ENCODE measurements at regions not wholly inside any gene's neighbourhood (a gene's known extent, or its start where the extent isn't known, plus 50 kb on each side); places are given as distances from the start of the nearest gene placed in this dataset.
"Not testable (repeated sequence)": the region's sequence is repeated elsewhere in the genome, so short reads cannot be mapped to it uniquely, and the experiment has no call there.

DNA sequence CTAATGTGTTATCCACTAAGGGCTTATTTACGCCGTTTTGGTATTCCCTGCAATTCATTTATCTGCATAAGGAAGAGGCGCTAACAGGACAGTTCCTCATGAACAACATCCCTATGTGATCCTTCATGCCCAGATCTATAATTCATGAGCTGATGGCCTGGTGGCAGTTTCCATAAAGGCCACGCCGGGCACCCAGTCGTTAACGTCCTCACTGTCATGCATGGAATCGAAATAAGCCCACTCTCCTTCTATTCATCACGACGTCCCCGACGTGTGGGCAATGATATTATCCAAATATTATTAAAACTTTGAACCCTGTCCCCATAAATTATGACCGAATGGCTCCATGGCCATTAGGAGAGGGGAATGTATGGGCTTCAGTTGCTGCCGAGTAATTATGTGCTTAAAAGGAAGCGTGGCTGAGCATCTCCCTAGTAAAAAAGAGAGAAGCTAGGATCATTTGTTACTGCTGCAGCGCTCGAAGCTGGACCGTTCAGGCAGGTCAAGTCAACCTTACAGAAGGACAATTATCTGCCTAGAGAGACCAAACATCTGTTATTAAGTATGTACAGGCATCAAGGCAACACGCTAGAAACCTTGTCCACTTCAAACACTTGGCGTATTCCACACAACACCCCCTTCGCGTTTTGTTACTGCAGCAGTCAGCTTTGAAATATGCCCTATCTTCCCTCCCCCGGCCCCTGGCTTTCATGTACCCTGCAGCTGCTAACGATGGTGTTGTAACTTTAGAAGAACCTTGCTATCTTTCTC is 94.0 kb upstream of the SALL1 start:
- DNase-seq (ENCODE audit: low spot score): no peak
- in situ Hi-C loops (cut with HindIII; ENCODE audit: low sequenced_read_pairs): no loop called here

DNA sequence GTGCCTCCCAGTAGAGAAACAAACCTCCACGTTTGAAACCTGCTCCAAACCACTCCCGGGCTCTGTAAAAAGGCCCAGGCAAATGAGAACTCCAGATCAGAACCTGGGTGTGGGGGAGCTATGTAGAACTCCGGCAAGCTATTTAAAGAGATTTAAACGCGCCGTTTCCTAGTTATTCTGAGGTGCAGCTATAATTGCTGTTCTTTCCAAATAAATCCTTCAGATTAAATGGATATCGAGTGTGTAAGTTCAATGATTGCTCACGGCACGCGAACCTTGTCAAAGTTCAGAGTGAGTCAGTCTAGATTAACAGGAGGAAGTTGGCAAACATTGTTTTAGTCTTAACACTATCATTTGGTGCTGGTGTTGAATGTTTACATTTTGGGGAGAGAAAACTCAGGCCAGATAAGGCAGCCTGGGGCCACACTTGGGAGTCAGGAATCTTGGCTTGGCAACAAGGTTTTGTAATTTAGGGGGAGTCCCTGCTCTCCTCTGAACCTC is 92.9 kb upstream of the SALL1 start:
- in situ Hi-C loops (cut with HindIII; ENCODE audit: low sequenced_read_pairs): no loop called here
- DNase-seq (ENCODE audit: low spot score): no peak

DNA sequence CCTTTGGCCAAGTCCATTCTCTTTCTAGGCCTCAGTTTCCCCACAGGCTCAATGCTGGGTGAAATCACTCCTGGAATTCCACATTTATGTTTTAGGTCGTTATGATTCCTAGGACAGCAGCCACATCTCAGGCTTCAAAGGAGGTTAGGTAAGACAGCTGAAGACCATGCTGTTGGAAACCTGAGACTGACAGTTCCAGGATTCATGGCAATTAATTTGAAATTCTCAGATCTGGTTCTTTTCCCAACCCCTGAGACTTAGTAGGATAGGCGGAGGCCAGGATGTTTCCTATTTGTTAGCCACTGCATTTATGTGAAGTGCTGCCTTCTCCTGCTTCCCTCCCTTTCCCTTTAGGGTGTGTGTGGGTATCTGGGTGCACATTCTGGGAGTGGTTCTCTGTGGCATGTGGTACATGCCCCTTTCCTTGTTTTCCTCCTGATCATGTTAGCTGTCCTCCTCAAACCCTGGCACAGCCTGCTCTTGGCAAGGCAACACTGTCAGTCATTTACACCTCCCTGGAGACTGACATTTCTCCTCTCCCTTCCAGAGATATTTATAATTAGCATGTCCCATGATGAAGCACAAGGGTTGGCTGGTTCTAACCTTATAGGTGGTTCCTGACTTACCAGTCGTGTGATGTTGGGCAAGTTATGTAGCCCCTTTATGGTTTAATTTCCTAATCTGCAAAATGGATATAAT is 91.4 kb upstream of the SALL1 start:
- DNase-seq (ENCODE audit: low spot score): no peak
- in situ Hi-C loops (cut with HindIII; ENCODE audit: low sequenced_read_pairs): no loop called here

DNA sequence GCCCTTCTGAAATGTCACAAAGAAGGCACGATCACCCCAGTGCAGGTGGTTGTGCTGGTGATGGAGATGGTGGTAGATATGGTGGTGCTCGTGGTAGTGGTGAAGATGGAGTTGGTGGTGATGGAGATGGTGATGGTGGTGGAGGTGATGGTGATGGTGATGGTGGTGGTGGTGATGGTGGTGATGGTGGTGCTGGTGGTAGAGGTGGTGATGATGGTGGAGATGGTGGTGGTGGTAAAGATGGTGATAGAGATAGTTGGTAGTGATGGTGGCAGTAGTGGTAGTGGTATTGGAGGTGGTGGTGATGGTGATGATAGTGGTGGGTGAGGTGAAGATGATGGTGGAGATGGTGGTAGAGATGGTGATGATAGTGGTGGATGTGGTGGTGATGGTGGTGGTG is 88.1 kb upstream of the SALL1 start:
- DNase-seq (ENCODE audit: low spot score): no peak
- in situ Hi-C loops (cut with HindIII; ENCODE audit: low sequenced_read_pairs): no loop called here

DNA sequence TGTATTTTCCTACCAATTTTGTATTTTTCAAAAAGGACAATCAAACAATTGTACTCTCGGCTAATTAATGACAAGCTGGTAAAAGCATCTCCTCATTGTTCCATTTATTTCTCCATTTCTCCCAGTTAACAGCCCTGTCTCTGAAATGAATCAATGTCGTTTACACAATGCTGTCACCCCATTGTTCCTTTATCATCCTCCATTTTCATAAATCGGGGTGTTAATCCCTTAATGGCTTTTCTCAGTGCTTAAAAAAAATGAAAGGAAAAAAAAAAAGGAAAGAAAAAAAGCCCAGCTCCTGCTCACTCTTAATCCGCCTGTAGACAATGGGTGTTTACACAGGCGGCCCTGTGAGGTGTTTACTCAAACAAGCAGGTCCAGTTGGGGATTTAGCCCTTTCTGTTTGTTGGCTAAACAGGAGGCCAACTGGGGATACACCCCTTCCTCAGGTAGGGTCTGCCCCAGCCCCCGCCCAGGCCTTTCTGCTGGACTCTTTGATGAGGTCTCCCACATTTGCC is 86.8 kb upstream of the SALL1 start:
- in situ Hi-C loops (cut with HindIII; ENCODE audit: low sequenced_read_pairs): no loop called here
- no peak for DNase-seq (ENCODE audit: low spot score)

DNA sequence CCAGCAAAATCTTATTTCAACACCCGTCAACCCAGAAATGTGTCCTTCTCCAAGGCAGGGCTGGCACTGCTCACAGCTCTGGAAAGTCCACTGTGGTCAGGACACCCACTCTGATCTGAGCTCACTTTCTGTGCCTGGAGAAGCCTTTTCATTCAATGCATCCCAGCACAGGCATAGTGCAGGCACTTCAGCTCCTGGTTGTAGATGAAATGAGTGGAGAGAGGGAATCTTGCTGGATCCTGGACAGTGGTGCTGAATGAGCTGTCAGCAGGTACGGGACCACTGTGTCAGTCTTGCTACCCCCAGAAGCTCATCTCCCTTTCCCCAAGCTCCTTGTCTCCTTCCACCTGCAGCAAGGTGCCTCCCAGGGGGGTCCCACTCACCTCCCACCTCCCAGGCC is 86.1 kb upstream of the SALL1 start:
- in situ Hi-C loops (cut with HindIII; ENCODE audit: low sequenced_read_pairs): no loop called here
- no peak for DNase-seq (ENCODE audit: low spot score)

DNA sequence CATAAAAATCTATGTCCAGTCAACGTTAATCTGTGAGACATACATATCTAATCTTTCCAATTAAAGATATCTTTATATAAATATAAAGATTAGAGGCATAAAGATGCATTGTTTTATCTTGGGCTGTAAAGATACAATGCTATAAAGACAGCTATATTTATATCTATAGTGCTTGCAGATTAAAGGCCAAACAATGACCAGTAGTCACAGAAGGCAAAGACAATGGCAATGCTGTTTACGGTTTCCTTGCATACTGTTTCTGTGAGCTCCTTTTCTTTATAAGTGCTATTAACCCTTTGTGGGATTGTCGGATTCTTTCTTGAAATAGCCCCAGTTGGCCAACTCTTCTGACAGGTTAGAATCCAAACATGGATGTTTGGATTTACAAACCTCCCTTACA is 85.5 kb upstream of the SALL1 start:
- in situ Hi-C loops (cut with HindIII; ENCODE audit: low sequenced_read_pairs): no loop called here
- no peak for DNase-seq (ENCODE audit: low spot score)

DNA sequence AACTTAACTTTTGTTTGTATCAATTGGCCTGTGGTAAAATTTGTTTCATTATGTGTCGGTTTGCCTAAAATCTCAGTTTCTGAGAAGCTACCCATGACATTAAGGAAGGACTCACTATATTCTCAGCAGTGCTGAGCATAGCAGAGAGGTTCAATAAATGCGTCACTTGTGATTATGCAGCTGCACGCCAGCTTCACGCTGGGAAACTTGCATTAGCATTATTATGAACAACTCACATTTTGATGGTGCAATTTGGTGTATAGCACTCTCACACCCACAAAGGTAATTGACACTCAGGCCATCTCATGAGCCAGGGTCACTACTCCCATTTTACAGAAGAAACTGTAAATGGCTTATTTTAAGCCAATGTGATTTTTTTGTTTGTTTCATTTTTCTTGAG is 80.6 kb upstream of the SALL1 start:
- DNase-seq (ENCODE audit: low spot score): no peak
- in situ Hi-C loops (cut with HindIII; ENCODE audit: low sequenced_read_pairs): no loop called here

DNA sequence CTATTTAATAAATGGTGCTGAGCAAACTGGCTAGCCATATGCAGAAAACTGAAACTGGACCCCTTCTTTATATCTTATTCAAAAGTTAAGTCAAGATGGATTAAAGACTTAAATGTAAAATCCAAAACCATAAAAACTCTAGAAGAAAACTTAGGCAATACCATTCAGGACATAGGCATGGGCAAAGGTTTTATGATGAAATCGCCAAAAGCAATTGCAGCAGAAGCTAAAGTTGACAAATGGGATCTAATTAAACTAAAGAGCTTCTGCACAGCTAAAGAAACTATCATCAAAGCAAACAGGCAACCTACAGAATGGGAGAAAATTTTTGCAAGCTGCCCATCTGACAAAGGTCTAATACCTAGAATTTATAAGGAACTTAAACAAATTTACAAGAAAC is 79.0 kb upstream of the SALL1 start:
- in situ Hi-C loops (cut with HindIII; ENCODE audit: low sequenced_read_pairs); DNase-seq (ENCODE audit: low spot score): not testable (repeated sequence)

DNA sequence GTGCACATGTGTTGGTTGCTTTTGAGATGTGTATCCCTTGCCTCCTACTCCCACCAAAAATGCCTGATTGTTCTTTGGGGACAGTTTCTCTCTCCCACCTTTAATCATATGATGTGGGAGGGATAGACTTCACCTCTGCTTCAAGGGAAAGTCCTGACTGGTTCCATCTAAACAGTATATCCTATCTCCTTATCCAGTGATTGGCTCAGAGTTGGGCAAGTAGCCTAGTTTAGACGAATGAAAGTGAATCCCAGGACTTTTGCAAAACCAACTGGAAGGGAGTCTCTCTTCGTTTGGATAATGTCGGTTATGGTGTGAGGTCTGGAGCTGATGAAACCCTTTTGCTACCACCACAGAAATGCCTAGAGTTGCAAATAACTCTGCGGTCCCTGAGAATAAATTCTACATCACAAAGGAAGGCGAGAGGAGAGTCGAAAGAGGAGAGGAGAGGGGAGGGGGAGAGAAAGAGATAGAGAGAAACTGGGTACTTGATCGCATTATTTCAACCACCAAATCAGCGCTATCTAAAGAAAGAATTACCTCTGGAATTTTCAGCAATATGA is 77.1 kb upstream of the SALL1 start:
- no peak for DNase-seq (ENCODE audit: low spot score)
- in situ Hi-C loops (cut with HindIII; ENCODE audit: low sequenced_read_pairs): no loop called here

DNA sequence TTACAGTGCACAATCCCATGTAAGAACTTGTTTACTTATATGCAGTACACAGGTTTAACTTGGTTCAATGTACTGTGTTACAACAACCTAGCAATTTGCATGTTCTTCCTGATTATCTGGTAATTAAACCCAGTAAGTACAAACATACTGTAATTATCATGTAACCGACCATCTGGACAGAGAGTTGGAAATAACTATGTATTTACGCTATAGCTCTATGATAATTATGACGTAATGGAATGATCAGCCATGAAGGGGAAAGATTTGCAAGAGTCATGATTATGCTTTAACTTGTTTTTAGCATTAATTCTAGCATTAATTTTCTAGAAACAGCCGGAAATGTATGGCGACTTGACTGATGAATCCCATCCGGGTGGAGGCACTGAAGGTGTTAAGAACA is 74.8 kb upstream of the SALL1 start:
- DNase-seq (ENCODE audit: low spot score): no peak
- in situ Hi-C loops (cut with HindIII; ENCODE audit: low sequenced_read_pairs): no loop called here

DNA sequence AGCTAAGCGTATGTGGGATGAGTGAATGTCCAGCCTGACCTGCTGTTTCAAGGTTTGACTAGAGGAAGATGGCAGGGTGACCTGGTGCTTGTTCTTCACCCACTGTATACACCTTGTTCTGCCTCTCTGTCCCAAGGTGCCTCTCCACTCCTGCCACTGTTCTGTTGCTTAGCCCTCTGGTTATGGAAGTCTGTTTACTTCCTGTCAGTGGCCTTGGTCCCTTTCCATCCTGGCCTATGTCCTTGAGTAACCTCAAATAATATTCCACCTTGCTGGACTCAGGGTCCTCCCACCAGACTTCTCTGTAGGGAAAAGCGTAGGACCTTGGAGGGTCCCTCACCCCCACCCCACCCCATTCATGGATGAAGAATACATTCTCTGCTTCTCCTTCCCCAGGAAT is 73.2 kb upstream of the SALL1 start:
- no peak for DNase-seq (ENCODE audit: low spot score)
- in situ Hi-C loops (cut with HindIII; ENCODE audit: low sequenced_read_pairs): no loop called here

DNA sequence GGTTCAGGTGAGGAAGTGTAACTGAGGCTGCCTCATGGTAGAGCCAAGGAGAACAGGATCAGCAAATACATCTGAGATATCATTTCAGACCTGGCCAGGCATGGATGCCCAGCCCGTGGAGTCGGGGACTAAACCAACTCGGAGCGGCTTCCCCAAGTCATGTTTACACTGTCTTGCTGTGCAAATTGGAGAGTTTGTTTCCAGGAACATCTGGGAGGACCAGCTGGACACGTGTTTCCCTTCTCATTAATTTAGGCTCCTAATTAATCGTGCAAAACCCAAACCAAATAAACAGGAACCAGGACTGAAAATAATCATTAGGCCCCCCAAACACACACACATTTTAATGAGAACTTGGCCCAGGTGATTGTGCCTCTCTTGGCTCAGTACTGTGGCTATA is 70.9 kb upstream of the SALL1 start:
- DNase-seq (ENCODE audit: low spot score): no peak
- in situ Hi-C loops (cut with HindIII; ENCODE audit: low sequenced_read_pairs): no loop called here

DNA sequence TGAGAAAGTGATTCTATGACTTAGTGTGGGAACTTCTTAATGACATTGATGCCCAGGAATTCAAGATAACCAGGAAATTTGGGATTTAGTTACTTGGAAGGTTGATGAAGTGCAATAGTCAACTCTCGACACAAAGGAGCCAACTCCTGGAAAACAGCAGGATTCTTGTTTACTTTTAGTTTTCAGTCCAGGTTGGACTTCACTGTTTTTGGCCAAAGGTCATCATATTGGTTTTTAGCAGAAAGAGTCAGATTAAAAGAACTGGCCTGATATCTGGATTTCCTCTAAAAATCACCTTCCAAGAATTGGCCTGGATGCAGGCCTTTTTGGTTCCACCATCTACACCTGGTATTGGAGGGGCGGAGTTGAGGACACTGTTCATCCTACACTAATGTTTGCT is 60.1 kb upstream of the SALL1 start:
- in situ Hi-C loops (cut with HindIII; ENCODE audit: low sequenced_read_pairs): no loop called here
- DNase-seq (ENCODE audit: low spot score): no peak

DNA sequence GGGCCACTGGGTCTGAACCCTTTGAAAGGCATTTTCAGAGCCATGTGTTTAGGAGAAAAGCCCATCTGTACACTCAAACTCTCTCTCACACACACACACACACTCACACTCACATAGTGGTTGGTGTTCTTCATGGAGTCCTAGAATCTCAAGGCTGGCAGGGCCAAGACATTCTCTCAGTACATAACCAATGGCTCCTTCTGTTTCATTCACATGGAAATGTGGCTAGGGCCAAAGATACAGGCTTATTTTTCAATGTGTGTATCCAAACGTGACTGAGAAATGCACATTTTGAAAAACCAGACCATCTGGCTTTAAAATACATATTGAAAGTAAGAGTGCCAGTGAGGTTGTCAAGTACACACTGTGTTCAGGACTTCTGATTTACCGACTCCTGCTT is 59.0 kb upstream of the SALL1 start:
- in situ Hi-C loops (cut with HindIII; ENCODE audit: low sequenced_read_pairs): no loop called here
- DNase-seq (ENCODE audit: low spot score): no peak

DNA sequence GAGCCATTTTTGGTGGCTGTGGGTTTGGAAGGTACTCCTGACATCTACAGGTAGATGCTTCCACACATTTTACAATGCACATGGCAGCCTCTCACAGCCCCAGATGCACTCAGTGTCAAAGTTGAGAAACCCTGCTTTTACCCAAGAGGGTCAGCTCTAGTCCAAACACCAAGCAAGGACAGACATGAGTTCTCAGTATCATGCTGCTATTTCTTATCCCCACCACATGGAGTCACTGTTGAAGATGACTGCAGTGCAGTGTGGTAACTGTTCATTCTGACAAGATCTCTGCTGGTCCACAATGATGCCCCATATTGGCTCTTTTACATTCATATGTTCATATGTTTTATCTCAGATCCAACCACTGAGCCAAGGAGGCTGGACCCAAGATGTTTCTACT is 50.5 kb upstream of the SALL1 start:
- DNase-seq (ENCODE audit: low spot score): no peak
- in situ Hi-C loops (cut with HindIII; ENCODE audit: low sequenced_read_pairs): no loop called here
